GM23338 (cell line): ENCODE measurements at regions not wholly inside any gene's neighbourhood (a gene's known extent, or its start where the extent isn't known, plus 50 kb on each side); places are given as distances from the start of the nearest gene placed in this dataset.

Experiments used
- CREB1 ChIP-seq: fragments of 250-450 bp; sonication (Bioruptor Pico); IDR thresholded peaks from 2 replicates; pipeline ENCODE4 v1.5.0; 2020; ENCODE audit warnings: low read depth, mild to moderate bottlenecking, moderate library complexity
- EZH2 ChIP-seq: fragments of 200-600 bp; sonication (generic); IDR thresholded peaks from one replicate; pipeline ENCODE4 v1.8.0; 2017; ENCODE audit warnings: antibody characterized with exemption, mild to moderate bottlenecking, low read depth; ENCODE audit not compliant: unreplicated experiment
- EZH2phosphoT487 ChIP-seq: fragments of 200-600 bp; sonication (generic); IDR thresholded peaks from one replicate; pipeline ENCODE4 v1.8.1; 2018; ENCODE audit warnings: antibody characterized with exemption; ENCODE audit not compliant: unreplicated experiment
- JUNB ChIP-seq: IDR thresholded peaks from one replicate; pipeline ENCODE4 v1.6.1; 2016; ENCODE audit warnings: antibody characterized with exemption; ENCODE audit not compliant: unreplicated experiment
- NANOG ChIP-seq: IDR thresholded peaks from 2 replicates; pipeline ENCODE4 v1.6.1; 2016; ENCODE audit warnings: antibody characterized with exemption, borderline replicate concordance
- POLR2AphosphoS5 ChIP-seq: IDR thresholded peaks from 2 replicates; pipeline ENCODE4 v1.6.1; 2016; ENCODE audit warnings: antibody characterized with exemption, low read depth
- REST ChIP-seq: IDR thresholded peaks from one replicate; pipeline ENCODE4 v1.6.1; 2018; ENCODE audit warnings: antibody characterized with exemption; ENCODE audit not compliant: unreplicated experiment
- ZNF114 ChIP-seq: fragments of 250-450 bp; sonication (Bioruptor Pico); IDR thresholded peaks from 2 replicates; pipeline ENCODE4 v1.5.0; 2020; ENCODE audit warnings: mild to moderate bottlenecking, moderate library complexity
- ZNF331 ChIP-seq: fragments of 250-450 bp; sonication (Bioruptor Pico); IDR thresholded peaks from 2 replicates; pipeline ENCODE4 v1.5.0; 2020; ENCODE audit warnings: low read depth, mild to moderate bottlenecking, moderate library complexity
- TF ChIP-seq, protein P1 (sequence below), 2 experiments: fragments of 200-600 bp in 1 of 2; sonication (generic) in 1 of 2; conservative IDR thresholded peaks; 2 replicates each; pipeline versions ENCODE4 v1.5.1 to v1.6.1; 2016 to 2017; ENCODE audit warnings: antibody characterized with exemption in 2 of 2, low read depth in 2 of 2, mild to moderate bottlenecking in 2 of 2, moderate library complexity in 1 of 2

DNA sequence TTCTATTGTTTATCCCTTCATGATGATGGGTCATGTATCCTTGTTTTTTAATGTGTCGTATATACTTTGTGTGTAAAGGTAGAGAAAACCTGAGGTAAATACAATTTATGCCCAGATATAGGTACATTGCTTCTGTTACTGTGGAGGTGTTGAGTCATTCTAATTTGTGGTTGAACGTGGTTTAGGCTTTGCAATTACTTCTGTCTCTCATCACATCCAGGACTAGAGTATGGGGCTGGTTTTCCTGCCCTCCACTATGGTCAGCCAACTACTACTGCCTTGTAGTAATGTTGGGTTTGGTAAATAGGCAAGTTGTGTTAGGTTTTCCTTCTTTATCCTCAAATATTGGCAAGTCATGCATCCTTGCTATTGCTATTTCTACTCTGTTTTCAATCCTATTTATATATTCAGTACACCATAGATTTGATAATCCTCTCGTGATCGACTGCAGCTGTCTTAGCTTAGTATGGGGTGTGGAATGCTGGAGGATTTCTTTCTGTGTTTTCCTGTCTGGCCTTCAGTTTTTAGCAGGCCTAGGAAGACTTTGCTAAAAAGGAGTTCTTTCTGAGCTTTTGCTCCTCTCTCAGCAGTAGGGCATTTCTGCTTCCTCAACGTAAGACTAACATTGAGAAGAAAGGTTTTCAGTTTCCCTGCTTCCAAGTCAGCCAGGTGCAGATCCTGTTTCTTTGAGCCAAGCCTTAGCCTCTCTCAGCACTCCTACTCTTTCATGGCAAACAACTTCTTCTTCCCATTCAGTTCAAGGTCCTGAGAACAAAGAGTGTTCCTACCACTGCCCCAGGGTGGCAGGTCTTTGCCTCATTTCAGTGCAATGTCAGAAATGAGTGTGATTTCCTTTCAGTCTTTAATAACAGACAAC is 844.4 kb upstream of the CDH18 start:
- TF ChIP-seq, protein P1, sequence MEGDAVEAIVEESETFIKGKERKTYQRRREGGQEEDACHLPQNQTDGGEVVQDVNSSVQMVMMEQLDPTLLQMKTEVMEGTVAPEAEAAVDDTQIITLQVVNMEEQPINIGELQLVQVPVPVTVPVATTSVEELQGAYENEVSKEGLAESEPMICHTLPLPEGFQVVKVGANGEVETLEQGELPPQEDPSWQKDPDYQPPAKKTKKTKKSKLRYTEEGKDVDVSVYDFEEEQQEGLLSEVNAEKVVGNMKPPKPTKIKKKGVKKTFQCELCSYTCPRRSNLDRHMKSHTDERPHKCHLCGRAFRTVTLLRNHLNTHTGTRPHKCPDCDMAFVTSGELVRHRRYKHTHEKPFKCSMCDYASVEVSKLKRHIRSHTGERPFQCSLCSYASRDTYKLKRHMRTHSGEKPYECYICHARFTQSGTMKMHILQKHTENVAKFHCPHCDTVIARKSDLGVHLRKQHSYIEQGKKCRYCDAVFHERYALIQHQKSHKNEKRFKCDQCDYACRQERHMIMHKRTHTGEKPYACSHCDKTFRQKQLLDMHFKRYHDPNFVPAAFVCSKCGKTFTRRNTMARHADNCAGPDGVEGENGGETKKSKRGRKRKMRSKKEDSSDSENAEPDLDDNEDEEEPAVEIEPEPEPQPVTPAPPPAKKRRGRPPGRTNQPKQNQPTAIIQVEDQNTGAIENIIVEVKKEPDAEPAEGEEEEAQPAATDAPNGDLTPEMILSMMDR (conservative IDR thresholded peaks at IDR 0.05; ENCODE audit: low read depth in 2 of 2), result no peak
- TF ChIP-seq EZH2, result no peak
- TF ChIP-seq REST, result no peak
- no peak for TF ChIP-seq POLR2AphosphoS5
- TF ChIP-seq CREB1 (CRISPR knock-in tag), result no peak
- no peak for TF ChIP-seq EZH2phosphoT487
- TF ChIP-seq NANOG, result no peak
- no peak for TF ChIP-seq ZNF114
- no peak for TF ChIP-seq JUNB
- TF ChIP-seq ZNF331, result no peak
